H1 (cell line): ENCODE measurements at regions not wholly inside any gene's neighbourhood (a gene's known extent, or its start where the extent isn't known, plus 50 kb on each side); places are given as distances from the start of the nearest gene placed in this dataset.

Experiments used
- ATF2 ChIP-seq: IDR thresholded peaks from 2 replicates; pipeline ENCODE4 v1.6.1; 2012; ENCODE audit warnings: low read length, inconsistent platforms
- SAP30 ChIP-seq: fragments of 300-600 bp; sonication (generic); IDR thresholded peaks from 2 replicates; pipeline ENCODE4 v1.7.1; 2012; ENCODE audit warnings: low read length, moderate library complexity, mild to moderate bottlenecking, inconsistent platforms; ENCODE audit not compliant: insufficient read depth, insufficient replicate concordance
- SIN3A ChIP-seq, 2 experiments: IDR thresholded peaks in 1 of 2; conservative IDR thresholded peaks in 1 of 2; 2 replicates each; pipeline ENCODE4 v1.6.1; 2011 to 2012; ENCODE audit warnings: low read length in 2 of 2, improper control_type of control experiment in 1 of 2, low read depth in 1 of 2, mild to moderate bottlenecking in 1 of 2

- TF ChIP-seq ATF2 (no peak), SIN3A (conservative IDR thresholded peaks at IDR 0.05 in 1 of 2, IDR thresholded peaks at IDR 0.05 in 1 of 2; ENCODE audit: low read depth in 1 of 2, low read length in 2 of 2) (no peak), SAP30 (no peak)
Observed at GRCh38 chrX:22389556-22390179, 117.0 kb downstream of the CBLL2 start (continued).
